Type B pancreatic cell (in vitro differentiated cells): ENCODE measurements at regions not wholly inside any gene's neighbourhood (a gene's known extent, or its start where the extent isn't known, plus 50 kb on each side); places are given as distances from the start of the nearest gene placed in this dataset.
"Not testable (repeated sequence)": the region's sequence is repeated elsewhere in the genome, so short reads cannot be mapped to it uniquely, and the experiment has no call there.

Experiments used
- DNase-seq: peaks from one replicate; pipeline ENCODE4 v3.0.0; 2021; ENCODE audit warnings: mixed read lengths; ENCODE audit not compliant: unreplicated experiment; ENCODE audit errors: extremely low spot score
- H3K27ac Mint-ChIP-seq: 2 replicates; pipeline ENCODE4 v1.8.0; 2021; ENCODE audit warnings: mild to moderate bottlenecking, mixed read lengths
- H3K27me3 Mint-ChIP-seq: 2 replicates; pipeline ENCODE4 v1.8.0; 2021; ENCODE audit warnings: mixed read lengths
- H3K36me3 Mint-ChIP-seq: 2 replicates; pipeline ENCODE4 v1.8.0; 2021; ENCODE audit warnings: mixed read lengths
- H3K4me1 Mint-ChIP-seq: one replicate; pipeline ENCODE4 v1.8.0; 2021; ENCODE audit warnings: mixed read lengths; ENCODE audit not compliant: unreplicated experiment
- H3K4me3 Mint-ChIP-seq: 2 replicates; pipeline ENCODE4 v1.8.0; 2021; ENCODE audit warnings: mild to moderate bottlenecking, mixed read lengths
- H3K9me3 Mint-ChIP-seq: 2 replicates; pipeline ENCODE4 v1.8.0; 2021; ENCODE audit warnings: mixed read lengths
- CTCF ChIP-seq: fragments of 200-600 bp; sonication (generic); conservative IDR thresholded peaks from 2 replicates; pipeline ENCODE4 v1.5.0; 2021; ENCODE audit warnings: antibody characterized with exemption, mild to moderate bottlenecking

DNA sequence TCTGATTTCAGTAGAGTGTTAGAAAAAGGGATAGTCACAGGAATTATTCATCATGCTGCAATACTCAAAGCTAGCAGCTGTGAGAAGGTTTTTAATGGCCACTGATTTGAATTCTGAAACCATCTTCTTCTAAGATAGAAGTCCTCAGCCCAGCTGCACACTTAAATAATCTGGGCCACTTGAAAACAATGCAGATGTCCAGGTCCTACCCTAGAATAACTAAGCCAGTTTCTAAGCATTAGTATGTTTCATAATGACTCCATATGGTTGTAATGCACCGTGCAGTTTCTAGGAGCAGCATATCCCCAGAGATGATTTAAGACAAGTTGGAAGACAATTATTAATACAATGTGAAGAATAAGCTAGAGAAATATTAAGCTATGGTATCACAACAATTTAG, 159.9 kb upstream of the FBXL17 start:
- Mint-ChIP-seq H3K4me1 (no peaks in the 10 kb centered on the region), H3K9me3 (peaks cover 3% of the 10 kb centered on the region), H3K27me3 (peaks cover 34% of the 10 kb centered on the region), H3K4me3 (no peak overlapping the region), H3K36me3 (no peaks in the 10 kb centered on the region), H3K27ac (no peak overlapping the region)
- no peak for DNase-seq
- TF ChIP-seq CTCF, result no peak

DNA sequence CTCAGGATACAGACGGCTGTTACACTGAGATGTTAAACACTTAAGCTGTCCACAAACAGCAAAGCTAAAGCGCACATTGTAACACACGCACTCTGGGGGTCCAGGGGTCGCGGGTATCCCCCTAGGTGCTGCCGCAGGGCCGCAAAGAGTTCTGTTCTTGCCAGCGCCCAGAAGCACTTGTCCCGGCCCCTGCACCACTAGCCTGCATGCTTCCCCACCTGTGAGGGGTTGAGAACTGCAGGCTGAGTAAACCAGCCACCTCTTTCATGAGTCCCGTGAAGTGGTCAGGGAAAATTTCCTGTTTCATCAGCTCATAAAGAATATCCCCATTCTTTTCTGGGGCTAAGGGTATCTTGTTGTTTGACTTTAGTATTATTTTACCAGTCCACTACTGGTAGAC, 154.4 kb upstream of the FBXL17 start:
- peaks cover 3% of the 10 kb centered on the region for H3K4me1 Mint-ChIP-seq
- H3K27ac Mint-ChIP-seq, result no peak overlapping the region
- H3K4me3 Mint-ChIP-seq, result no peak overlapping the region
- H3K36me3 Mint-ChIP-seq, result no peaks in the 10 kb centered on the region
- peaks cover 16% of the 10 kb centered on the region for H3K9me3 Mint-ChIP-seq
- H3K27me3 Mint-ChIP-seq, result peaks cover 45% of the 10 kb centered on the region
- no peak for TF ChIP-seq CTCF
- no peak for DNase-seq

DNA sequence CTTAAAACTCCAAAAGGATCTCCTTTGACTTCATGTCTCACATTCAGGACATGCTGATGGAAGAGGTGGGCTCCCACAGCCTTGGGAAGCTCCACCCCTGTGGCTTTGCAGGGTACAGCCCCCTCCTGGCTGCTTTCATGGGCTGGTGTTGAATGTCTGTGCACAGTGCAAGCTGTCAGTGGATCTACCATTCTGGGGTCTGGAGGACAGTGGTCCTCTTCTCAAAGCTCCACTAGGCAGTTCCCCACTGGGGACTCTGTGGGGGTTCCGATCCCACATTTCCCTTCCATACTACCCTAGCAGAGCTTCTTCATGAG, 150.2 kb upstream of the FBXL17 start:
- Mint-ChIP-seq H3K27me3 (peaks cover 40% of the 10 kb centered on the region), H3K9me3 (peaks cover 24% of the 10 kb centered on the region)
- not testable (repeated sequence) for H3K36me3 Mint-ChIP-seq, H3K27ac Mint-ChIP-seq, H3K4me1 Mint-ChIP-seq, DNase-seq, H3K4me3 Mint-ChIP-seq

GRCh38 chr5:108531367-108532128, 149.7 kb upstream of the FBXL17 start:
- no peaks in the 10 kb centered on the region for H3K36me3 Mint-ChIP-seq
- H3K27me3 Mint-ChIP-seq, result peaks cover 41% of the 10 kb centered on the region
- peaks cover 7% of the 10 kb centered on the region for H3K4me1 Mint-ChIP-seq
- DNase-seq, result no peak
- H3K9me3 Mint-ChIP-seq, result peaks cover 26% of the 10 kb centered on the region
- TF ChIP-seq CTCF, result no peak
- no peak overlapping the region for H3K4me3 Mint-ChIP-seq
- H3K27ac Mint-ChIP-seq, result peak overlapping the region; percentile 10

DNA sequence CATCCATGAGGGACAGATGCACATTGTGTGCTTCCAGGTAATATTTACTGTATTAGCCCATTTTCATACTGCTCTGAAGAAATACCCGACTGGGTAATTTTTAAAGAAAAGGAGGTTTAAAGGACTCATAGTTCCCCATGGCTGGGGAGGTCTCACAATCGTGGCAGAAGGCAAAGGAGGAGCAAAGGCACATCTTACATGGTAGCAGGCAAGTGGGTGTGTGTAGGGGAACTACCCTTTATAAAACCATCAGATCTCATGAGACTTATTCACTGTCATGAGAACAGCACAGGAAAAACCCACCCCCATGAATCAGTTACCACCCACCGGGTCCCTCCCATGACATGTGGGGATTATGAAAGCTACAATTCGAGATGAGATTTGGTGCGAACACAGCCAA, 148.8 kb upstream of the FBXL17 start:
- H3K27ac Mint-ChIP-seq, result peak overlapping the region; percentile 10
- H3K36me3 Mint-ChIP-seq, result no peaks in the 10 kb centered on the region
- H3K27me3 Mint-ChIP-seq, result peaks cover 37% of the 10 kb centered on the region
- no peak overlapping the region for H3K4me3 Mint-ChIP-seq
- TF ChIP-seq CTCF, result no peak
- H3K9me3 Mint-ChIP-seq, result peaks cover 31% of the 10 kb centered on the region
- DNase-seq, result no peak
- peaks cover 7% of the 10 kb centered on the region for H3K4me1 Mint-ChIP-seq

GRCh38 chr5:108529381-108529780, 147.5 kb upstream of the FBXL17 start:
- no peaks in the 10 kb centered on the region for H3K36me3 Mint-ChIP-seq
- peaks cover 31% of the 10 kb centered on the region for H3K9me3 Mint-ChIP-seq
- no peak for TF ChIP-seq CTCF
- H3K27me3 Mint-ChIP-seq, result peaks cover 42% of the 10 kb centered on the region
- no peak overlapping the region for H3K27ac Mint-ChIP-seq
- peaks cover 7% of the 10 kb centered on the region for H3K4me1 Mint-ChIP-seq
- DNase-seq, result no peak
- no peak overlapping the region for H3K4me3 Mint-ChIP-seq
